ENCODE measurements at regions not wholly inside any gene's neighbourhood (a gene's known extent, or its start where the extent isn't known, plus 50 kb on each side); places are given as distances from the start of the nearest gene placed in this dataset.

DNA sequence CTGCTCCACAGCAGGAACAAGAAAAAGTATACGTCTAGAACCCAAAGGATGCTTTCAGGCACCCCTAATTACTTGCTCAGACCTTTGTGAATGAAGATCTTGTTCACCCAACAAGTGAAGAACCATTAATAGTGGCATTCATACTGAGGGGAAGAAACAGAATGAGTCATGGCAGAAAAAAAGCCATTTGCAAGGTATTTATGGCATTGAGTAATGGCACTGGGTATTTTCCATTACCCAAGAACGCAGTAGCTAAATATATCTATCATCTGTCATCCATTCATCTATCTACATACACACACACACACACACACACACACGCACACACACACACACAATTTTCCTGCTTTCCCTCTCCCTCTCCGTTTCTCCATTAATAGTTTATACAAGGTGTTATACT, 56.4 kb upstream of the XIRP2 start:
- H3K9me3 ChIP-seq (ENCODE audit: low read length), result no peaks in the 10 kb centered on the region
- TF ChIP-seq EZH2 (IDR thresholded peaks at IDR 0.05; ENCODE audit: borderline replicate concordance, low read length), result no peak
- TF ChIP-seq, protein P1, sequence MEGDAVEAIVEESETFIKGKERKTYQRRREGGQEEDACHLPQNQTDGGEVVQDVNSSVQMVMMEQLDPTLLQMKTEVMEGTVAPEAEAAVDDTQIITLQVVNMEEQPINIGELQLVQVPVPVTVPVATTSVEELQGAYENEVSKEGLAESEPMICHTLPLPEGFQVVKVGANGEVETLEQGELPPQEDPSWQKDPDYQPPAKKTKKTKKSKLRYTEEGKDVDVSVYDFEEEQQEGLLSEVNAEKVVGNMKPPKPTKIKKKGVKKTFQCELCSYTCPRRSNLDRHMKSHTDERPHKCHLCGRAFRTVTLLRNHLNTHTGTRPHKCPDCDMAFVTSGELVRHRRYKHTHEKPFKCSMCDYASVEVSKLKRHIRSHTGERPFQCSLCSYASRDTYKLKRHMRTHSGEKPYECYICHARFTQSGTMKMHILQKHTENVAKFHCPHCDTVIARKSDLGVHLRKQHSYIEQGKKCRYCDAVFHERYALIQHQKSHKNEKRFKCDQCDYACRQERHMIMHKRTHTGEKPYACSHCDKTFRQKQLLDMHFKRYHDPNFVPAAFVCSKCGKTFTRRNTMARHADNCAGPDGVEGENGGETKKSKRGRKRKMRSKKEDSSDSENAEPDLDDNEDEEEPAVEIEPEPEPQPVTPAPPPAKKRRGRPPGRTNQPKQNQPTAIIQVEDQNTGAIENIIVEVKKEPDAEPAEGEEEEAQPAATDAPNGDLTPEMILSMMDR (IDR thresholded peaks at IDR 0.05; ENCODE audit: low read length), result no peak
- H3K4me2 ChIP-seq (ENCODE audit: low read length), result no peak overlapping the region
- H3K79me2 ChIP-seq (ENCODE audit: insufficient read depth, low read length), result no peaks in the 10 kb centered on the region
- H4K20me1 ChIP-seq (ENCODE audit: insufficient read depth, low read length), result no peaks in the 10 kb centered on the region
- no peaks in the 10 kb centered on the region for H3K36me3 ChIP-seq (ENCODE audit: insufficient read depth, low read length)
- no peak overlapping the region for H3K27ac ChIP-seq (ENCODE audit: low read depth, low read length, poor library complexity, severe bottlenecking)
- H3K27me3 ChIP-seq (ENCODE audit: insufficient read depth, low read length), result no peaks in the 10 kb centered on the region
- no peaks in the 10 kb centered on the region for H3K4me1 ChIP-seq (ENCODE audit: insufficient read depth, low read length, severe bottlenecking)
- no peak overlapping the region for H3K9ac ChIP-seq (ENCODE audit: low read length)
- no peak overlapping the region for H2AFZ ChIP-seq (ENCODE audit: low read length)
- H3F3A ChIP-seq (ENCODE audit: insufficient read depth, low read length), result no peaks in the 10 kb centered on the region
- no peak overlapping the region for H3K4me3 ChIP-seq (ENCODE audit: low read depth, low read length, poor library complexity, severe bottlenecking)
- H3K9me2 ChIP-seq (ENCODE audit: low read depth, low read length), result no peaks in the 10 kb centered on the region

GRCh38 chr2:166825914-166826313, 62.4 kb upstream of the XIRP2 start:
- H3K9ac ChIP-seq (ENCODE audit: low read length), result no peak overlapping the region
- no peaks in the 10 kb centered on the region for H3K36me3 ChIP-seq (ENCODE audit: insufficient read depth, low read length)
- no peaks in the 10 kb centered on the region for H3K4me1 ChIP-seq (ENCODE audit: insufficient read depth, low read length, severe bottlenecking)
- no peaks in the 10 kb centered on the region for H3F3A ChIP-seq (ENCODE audit: insufficient read depth, low read length)
- H3K27ac ChIP-seq (ENCODE audit: low read depth, low read length, poor library complexity, severe bottlenecking), result no peak overlapping the region
- H2AFZ ChIP-seq (ENCODE audit: low read length), result no peak overlapping the region
- H3K9me3 ChIP-seq (ENCODE audit: low read length), result no peaks in the 10 kb centered on the region
- no peak overlapping the region for H3K4me2 ChIP-seq (ENCODE audit: low read length)
- no peaks in the 10 kb centered on the region for H4K20me1 ChIP-seq (ENCODE audit: insufficient read depth, low read length)
- H3K9me2 ChIP-seq (ENCODE audit: low read depth, low read length), result no peaks in the 10 kb centered on the region
- H3K27me3 ChIP-seq (ENCODE audit: insufficient read depth, low read length), result no peaks in the 10 kb centered on the region
- H3K79me2 ChIP-seq (ENCODE audit: insufficient read depth, low read length), result no peaks in the 10 kb centered on the region
- H3K4me3 ChIP-seq (ENCODE audit: low read depth, low read length, poor library complexity, severe bottlenecking), result no peak overlapping the region
- TF ChIP-seq, protein P1 (IDR thresholded peaks at IDR 0.05; ENCODE audit: low read length), result no peak
- no peak for TF ChIP-seq EZH2 (IDR thresholded peaks at IDR 0.05; ENCODE audit: borderline replicate concordance, low read length)

- H3K9me2 ChIP-seq (ENCODE audit: low read depth, low read length), result no peaks in the 10 kb centered on the region; the same call in 1 of the 2 replicates
- no peak overlapping the region for H3K9ac ChIP-seq (ENCODE audit: low read length)
- no peaks in the 10 kb centered on the region for H3K79me2 ChIP-seq (ENCODE audit: insufficient read depth, low read length)
- H3K27me3 ChIP-seq (ENCODE audit: insufficient read depth, low read length), result no peaks in the 10 kb centered on the region
- no peaks in the 10 kb centered on the region for H4K20me1 ChIP-seq (ENCODE audit: insufficient read depth, low read length)
- TF ChIP-seq, protein P1 (IDR thresholded peaks at IDR 0.05; ENCODE audit: low read length), result no peak
- no peaks in the 10 kb centered on the region for H3K9me3 ChIP-seq (ENCODE audit: low read length)
- H3F3A ChIP-seq (ENCODE audit: insufficient read depth, low read length), result no peaks in the 10 kb centered on the region
- H3K4me2 ChIP-seq (ENCODE audit: low read length), result no peak overlapping the region
- H3K4me3 ChIP-seq (ENCODE audit: low read depth, low read length, poor library complexity, severe bottlenecking), result no peak overlapping the region
- no peak overlapping the region for H3K27ac ChIP-seq (ENCODE audit: low read depth, low read length, poor library complexity, severe bottlenecking)
- H3K4me1 ChIP-seq (ENCODE audit: insufficient read depth, low read length, severe bottlenecking), result no peaks in the 10 kb centered on the region
- H2AFZ ChIP-seq (ENCODE audit: low read length), result no peak overlapping the region
- H3K36me3 ChIP-seq (ENCODE audit: insufficient read depth, low read length), result no peaks in the 10 kb centered on the region
Observed at GRCh38 chr2:166814335-166814734, 73.9 kb upstream of the XIRP2 start.

Data from OCI-LY1 (cell line).